BE2C (cell line): ENCODE measurements at regions not wholly inside any gene's neighbourhood (a gene's known extent, or its start where the extent isn't known, plus 50 kb on each side); places are given as distances from the start of the nearest gene placed in this dataset.

Source experiments
- DNase-seq: peaks from one replicate; pipeline ENCODE4 v3.0.0-alpha.2; 2020
- H3K27me3 ChIP-seq: fragments of 250-450 bp; sonication (Bioruptor Pico); 2 replicates; pipeline ENCODE4 v1.5.1; 2020; ENCODE audit warnings: mild to moderate bottlenecking
- H3K36me3 ChIP-seq: fragments of 250-450 bp; sonication (Bioruptor Pico); 2 replicates; pipeline ENCODE4 v1.5.1; 2020; ENCODE audit warnings: mild to moderate bottlenecking
- H3K4me1 ChIP-seq: fragments of 250-450 bp; sonication (Bioruptor Pico); 2 replicates; pipeline ENCODE4 v1.5.1; 2020
- H3K4me3 ChIP-seq: 2 replicates; pipeline ENCODE4 v1.5.1; 2011; ENCODE audit warnings: low read depth, low read length
- H3K9me3 ChIP-seq: fragments of 250-450 bp; sonication (Bioruptor Pico); 2 replicates; pipeline ENCODE4 v1.5.1; 2020
- CTCF ChIP-seq: IDR thresholded peaks from 2 replicates; pipeline ENCODE4 v1.5.1; 2012; ENCODE audit warnings: mild to moderate bottlenecking, low read depth, low read length

- Histone ChIP-seq H3K4me1 (no peaks in the 10 kb centered on the region), H3K9me3 (no peaks in the 10 kb centered on the region), H3K4me3 (no peak overlapping the region), H3K36me3 (no peaks in the 10 kb centered on the region), H3K27me3 (no peaks in the 10 kb centered on the region)
- DNase-seq: no peak
- TF ChIP-seq CTCF: no peak
Observed at GRCh38 chr6:169852504-169853195, 101.2 kb downstream of the ERMARD start.

GRCh38 chr6:169851641-169852503 lies 100.5 kb downstream of the ERMARD start:
- TF ChIP-seq CTCF: no peak
- Histone ChIP-seq H3K27me3 (no peaks in the 10 kb centered on the region), H3K4me3 (no peak overlapping the region), H3K36me3 (no peaks in the 10 kb centered on the region), H3K4me1 (no peaks in the 10 kb centered on the region), H3K9me3 (no peaks in the 10 kb centered on the region)
- no peak for DNase-seq

- no peak overlapping the region for H3K4me3 ChIP-seq
- no peaks in the 10 kb centered on the region for H3K9me3 ChIP-seq
- H3K27me3 ChIP-seq: peaks cover 8% of the 10 kb centered on the region
- DNase-seq: no peak
- TF ChIP-seq CTCF: no peak
- H3K4me1 ChIP-seq: no peaks in the 10 kb centered on the region
- no peaks in the 10 kb centered on the region for H3K36me3 ChIP-seq
Observed at GRCh38 chr6:169850746-169851145, 99.3 kb downstream of the ERMARD start.

- Histone ChIP-seq H3K27me3 (peaks cover 13% of the 10 kb centered on the region), H3K36me3 (no peaks in the 10 kb centered on the region), H3K9me3 (no peaks in the 10 kb centered on the region), H3K4me1 (no peaks in the 10 kb centered on the region), H3K4me3 (no peak overlapping the region)
- no peak for DNase-seq
- no peak for TF ChIP-seq CTCF
Observed at GRCh38 chr6:169850154-169850553, 98.7 kb downstream of the ERMARD start.

GRCh38 chr6:169849396-169849795 lies 98.0 kb downstream of the ERMARD start:
- Histone ChIP-seq H3K36me3 (no peaks in the 10 kb centered on the region), H3K4me3 (no peak overlapping the region), H3K4me1 (no peaks in the 10 kb centered on the region), H3K27me3 (peaks cover 17% of the 10 kb centered on the region), H3K9me3 (no peaks in the 10 kb centered on the region)
- no peak for TF ChIP-seq CTCF
- DNase-seq: no peak

GRCh38 chr6:169848946-169849345 lies 97.5 kb downstream of the ERMARD start:
- Histone ChIP-seq H3K9me3 (no peaks in the 10 kb centered on the region), H3K4me1 (no peaks in the 10 kb centered on the region), H3K27me3 (peaks cover 17% of the 10 kb centered on the region), H3K36me3 (no peaks in the 10 kb centered on the region), H3K4me3 (no peak overlapping the region)
- no peak for DNase-seq
- no peak for TF ChIP-seq CTCF
